ENCODE measurements at regions not wholly inside any gene's neighbourhood (a gene's known extent, or its start where the extent isn't known, plus 50 kb on each side); places are given as distances from the start of the nearest gene placed in this dataset.

GRCh38 chr2:228866781-228867180, 404.3 kb downstream of the PID1 start (continued):
- TF ChIP-seq ZNF546 (CRISPR knock-in tag; conservative IDR thresholded peaks at IDR 0.05) (no peak), ZNF660 (CRISPR knock-in tag; IDR thresholded peaks at IDR 0.05; ENCODE audit: borderline replicate concordance, low read depth) (no peak), MTF1 (CRISPR knock-in tag; IDR thresholded peaks at IDR 0.05) (no peak), XBP1 (CRISPR knock-in tag; IDR thresholded peaks at IDR 0.05) (no peak), MIXL1 (CRISPR knock-in tag; IDR thresholded peaks at IDR 0.05) (no peak)

GRCh38 chr2:228866044-228866443, 405.0 kb downstream of the PID1 start:
- in situ Hi-C loops (cut with HindIII; ENCODE audit: extremely low pct_ligation_motif_present, low pct_unique_long_range_greater_than_20kb): no loop called here
- no peak for FAIRE-seq

More at GRCh38 chr2:228866044-228866443, 405.0 kb downstream of the PID1 start:
- ATAC-seq (no peak), DNase-seq (ENCODE audit: low spot score) (no peak)
- H3K27me3 ChIP-seq (ENCODE audit: control insufficient read depth in 1 of 2, insufficient read depth in 2 of 2, low read length in 2 of 2): no peaks in the 10 kb centered on the region
- ChIA-PET CTCF (ENCODE audit: low intra/inter-chr PET ratio, low total read pairs) (no interaction called here), POLR2A (no interaction called here)
- no peaks in the 10 kb centered on the region for H3K4me1 ChIP-seq (ENCODE audit: insufficient read depth, low read length)
- WGBS (ENCODE audit: low lambda C conversion rate): 0% methylated on average over 2 of the region's 2 CpGs
- no peak for TF ChIP-seq ZNF703 (CRISPR knock-in tag; IDR thresholded peaks at IDR 0.05; ENCODE audit: borderline replicate concordance)
- TF ChIP-seq NPAS2 (CRISPR knock-in tag; IDR thresholded peaks at IDR 0.05; ENCODE audit: borderline replicate concordance): no peak
- TF ChIP-seq ZFAT (CRISPR knock-in tag; conservative IDR thresholded peaks at IDR 0.05): no peak
- no peak for TF ChIP-seq KAT8 (CRISPR knock-in tag; IDR thresholded peaks at IDR 0.05)
- TF ChIP-seq MXD4 (CRISPR knock-in tag; IDR thresholded peaks at IDR 0.05): no peak
- no peak for TF ChIP-seq ZNF143 (CRISPR knock-in tag; IDR thresholded peaks at IDR 0.05)
- TF ChIP-seq ZNF691 (CRISPR knock-in tag; IDR thresholded peaks at IDR 0.05; ENCODE audit: borderline replicate concordance, low read depth): no peak
- TF ChIP-seq KLF13 (CRISPR knock-in tag; IDR thresholded peaks at IDR 0.05): no peak
- TF ChIP-seq MIER3 (CRISPR knock-in tag; IDR thresholded peaks at IDR 0.05; ENCODE audit: borderline replicate concordance): no peak
- no peak for TF ChIP-seq IKZF4 (CRISPR knock-in tag; IDR thresholded peaks at IDR 0.05; ENCODE audit: borderline replicate concordance, low read depth, not compliant biosample characterization)
- TF ChIP-seq EEA1 (CRISPR knock-in tag; IDR thresholded peaks at IDR 0.05; ENCODE audit: borderline replicate concordance): no peak
- no peak for TF ChIP-seq ONECUT2 (CRISPR knock-in tag; IDR thresholded peaks at IDR 0.05)
- TF ChIP-seq ZNF275 (CRISPR knock-in tag; IDR thresholded peaks at IDR 0.05; ENCODE audit: borderline replicate concordance): no peak
- no peak for TF ChIP-seq ZNF337 (CRISPR knock-in tag; IDR thresholded peaks at IDR 0.05; ENCODE audit: borderline replicate concordance, low read depth)
- no peak for TF ChIP-seq TARDBP (CRISPR knock-in tag; IDR thresholded peaks at IDR 0.05)
- TF ChIP-seq ZNF724P (CRISPR knock-in tag; IDR thresholded peaks at IDR 0.05; ENCODE audit: borderline replicate concordance): no peak
- TF ChIP-seq IRF1 (CRISPR knock-in tag; IDR thresholded peaks at IDR 0.05; ENCODE audit: low read depth): no peak
- TF ChIP-seq ZNF713 (CRISPR knock-in tag; IDR thresholded peaks at IDR 0.05): no peak
- no peak for TF ChIP-seq ZBTB42 (CRISPR knock-in tag; IDR thresholded peaks at IDR 0.05)
- H3K36me3 ChIP-seq (replicated peaks in 1 of 2; ENCODE audit: control insufficient read depth in 1 of 2, insufficient read depth in 2 of 2, low read length in 2 of 2): no peaks in the 10 kb centered on the region
- no peaks in the 10 kb centered on the region for H3K79me2 ChIP-seq (ENCODE audit: insufficient read depth, low read length)
- H2AFZ ChIP-seq (ENCODE audit: low read length): no peak overlapping the region
- intact Hi-C loops (cut with micrococcal nuclease; ENCODE audit: unreplicated experiment): no loop called here
- BruUV-seq (replicated peaks): no TSS peak
- H4K20me1 ChIP-seq (ENCODE audit: insufficient read depth, low read length): no peaks in the 10 kb centered on the region
- H3K4me2 ChIP-seq (ENCODE audit: low read depth, low read length): no peak overlapping the region
- no peak overlapping the region for H3K9ac ChIP-seq (ENCODE audit: insufficient read depth, low read depth, low read length)
- no peak overlapping the region for H3K4me3 ChIP-seq (replicated peaks in 1 of 3; ENCODE audit: insufficient read depth in 1 of 3, low read depth in 2 of 3, low read length in 3 of 3)
- H3K9me3 ChIP-seq (ENCODE audit: low read length): peaks cover 93% of the 10 kb centered on the region
- no peak overlapping the region for H3K27ac ChIP-seq (ENCODE audit: extremely low read length, insufficient read depth, low read length)

All from HepG2 (cell line).